Mesendoderm (in vitro differentiated cells): ENCODE measurements at regions not wholly inside any gene's neighbourhood (a gene's known extent, or its start where the extent isn't known, plus 50 kb on each side); places are given as distances from the start of the nearest gene placed in this dataset.

Experiments
- DNase-seq: peaks from one replicate; pipeline ENCODE4 v3.0.0; 2013
- H2AK5ac ChIP-seq: 2 replicates; pipeline ENCODE4 v1.6.1; 2013; ENCODE audit warnings: low read length, inconsistent platforms
- H2BK120ac ChIP-seq: 2 replicates; pipeline ENCODE4 v1.6.1; 2013; ENCODE audit warnings: low read depth, mild to moderate bottlenecking, low read length, moderate library complexity, mixed read lengths
- H2BK15ac ChIP-seq: replicated peaks from 2 replicates; pipeline ENCODE4 v1.6.1; 2013; ENCODE audit warnings: low read depth, mild to moderate bottlenecking, moderate library complexity
- H2BK5ac ChIP-seq: 2 replicates; pipeline ENCODE4 v1.6.1; 2013; ENCODE audit warnings: low read length, inconsistent platforms
- H3K18ac ChIP-seq: 2 replicates; pipeline ENCODE4 v1.6.1; 2013; ENCODE audit warnings: mild to moderate bottlenecking, low read length, mixed read lengths
- H3K23ac ChIP-seq: one replicate; pipeline ENCODE4 v1.6.1; 2013; ENCODE audit warnings: low read length
- H3K27ac ChIP-seq: 2 replicates; pipeline ENCODE4 v1.5.1; 2013; ENCODE audit warnings: low read depth, mild to moderate bottlenecking, inconsistent platforms, low read length, moderate library complexity
- H3K27me3 ChIP-seq: 2 replicates; pipeline ENCODE4 v1.6.1; 2013; ENCODE audit warnings: low read length, control low read depth, mild to moderate bottlenecking, inconsistent platforms; ENCODE audit not compliant: insufficient read depth, poor library complexity
- H3K36me3 ChIP-seq: 2 replicates; pipeline ENCODE4 v1.6.1; 2013; ENCODE audit warnings: low read length, inconsistent platforms; ENCODE audit not compliant: control insufficient read depth, insufficient read depth
- H3K4ac ChIP-seq: one replicate; pipeline ENCODE4 v1.6.1; 2013; ENCODE audit warnings: low read depth, mild to moderate bottlenecking, low read length, moderate library complexity
- H3K4me1 ChIP-seq: 2 replicates; pipeline ENCODE4 v1.6.1; 2013; ENCODE audit warnings: low read depth, low read length, inconsistent platforms; ENCODE audit not compliant: control insufficient read depth
- H3K4me2 ChIP-seq: 2 replicates; pipeline ENCODE4 v1.6.1; 2013; ENCODE audit warnings: low read length
- H3K4me3 ChIP-seq: 2 replicates; pipeline ENCODE4 v1.5.1; 2013; ENCODE audit warnings: mild to moderate bottlenecking, low read length
- H3K56ac ChIP-seq: one replicate; pipeline ENCODE4 v1.6.1; 2013; ENCODE audit warnings: low read length
- H3K79me1 ChIP-seq: 2 replicates; pipeline ENCODE4 v1.6.1; 2013; ENCODE audit warnings: low read length, inconsistent platforms
- H3K79me2 ChIP-seq: 2 replicates; pipeline ENCODE4 v1.6.1; 2013; ENCODE audit warnings: mild to moderate bottlenecking, low read length; ENCODE audit not compliant: control insufficient read depth, insufficient read depth
- H3K9ac ChIP-seq: 2 replicates; pipeline ENCODE4 v1.6.1; 2013; ENCODE audit warnings: low read length, inconsistent platforms
- H4K5ac ChIP-seq: one replicate; pipeline ENCODE4 v1.6.1; 2013; ENCODE audit warnings: low read length
- H4K8ac ChIP-seq: one replicate; pipeline ENCODE4 v1.6.1; 2013; ENCODE audit warnings: low read depth, mild to moderate bottlenecking, control low read depth, low read length, moderate library complexity
- WGBS: extraction: QIAGEN DNeasy Blood & Tissue Kit; methylation state at CpG from one replicate; pipeline ENCODE4 v1.1.7; 2013; ENCODE audit warnings: low lambda C conversion rate, missing lambda C conversion rate; ENCODE audit not compliant: insufficient coverage; ENCODE audit errors: extremely low coverage; 5-methylcytosine and 5-hydroxymethylcytosine counted together

DNA sequence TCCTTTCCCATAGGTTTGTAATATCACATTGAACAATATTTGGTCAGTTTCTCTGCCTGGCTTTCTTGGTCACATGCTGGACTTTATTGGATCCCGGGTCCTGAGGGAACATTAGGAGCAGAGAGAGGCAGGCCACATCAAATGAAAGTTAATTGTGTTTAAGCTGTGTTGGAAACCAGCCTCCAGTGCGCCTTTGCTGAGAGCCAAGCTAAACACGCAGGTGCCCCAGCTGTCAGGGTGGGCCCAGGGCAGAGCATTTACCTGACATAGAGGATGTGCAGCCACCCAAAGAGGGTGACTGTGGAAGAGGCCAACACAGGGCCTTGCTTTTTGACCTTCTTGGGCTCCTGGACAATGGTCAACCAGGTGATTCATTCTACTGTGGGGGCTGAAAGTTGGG is 149.3 kb downstream of the EBLN2 start:
- Histone ChIP-seq H3K4me2 (no peak overlapping the region), H4K8ac (no peak overlapping the region), H3K4ac (no peak overlapping the region), H3K56ac (no peak overlapping the region), H3K27ac (no peak overlapping the region), H2AK5ac (no peak overlapping the region), H3K79me2 (no peaks in the 10 kb centered on the region), H2BK15ac (no peak overlapping the region), H2BK5ac (no peak overlapping the region), H3K9ac (no peak overlapping the region), H4K5ac (no peak overlapping the region), H3K4me1 (no peaks in the 10 kb centered on the region), H3K23ac (no peak overlapping the region), H3K79me1 (no peaks in the 10 kb centered on the region), H3K18ac (no peak overlapping the region), H3K27me3 (no peaks in the 10 kb centered on the region), H3K36me3 (no peaks in the 10 kb centered on the region), H2BK120ac (no peak overlapping the region), H3K4me3 (no peak overlapping the region)
- WGBS, result no CpG with 5 or more reads among the region's 3 CpGs
- no peak for DNase-seq

DNA sequence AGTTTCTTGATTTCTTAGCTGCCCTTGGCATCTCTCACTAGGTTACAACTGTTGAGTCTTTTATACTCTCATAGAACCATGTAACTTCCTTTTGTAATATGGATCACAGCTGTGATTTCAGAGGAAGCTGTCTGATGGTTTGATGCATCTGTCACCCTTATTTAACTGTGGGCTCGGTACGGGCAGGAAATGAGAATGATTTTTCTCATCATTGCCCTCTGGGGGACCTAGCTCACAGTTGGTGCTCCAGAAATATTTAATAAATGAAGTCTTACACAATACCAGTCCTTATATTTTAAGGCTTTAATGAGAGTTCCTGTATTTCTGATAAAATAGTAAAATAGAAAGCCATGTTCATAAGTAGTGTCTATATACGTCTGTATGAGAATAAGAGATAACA is 151.2 kb downstream of the EBLN2 start:
- no peak overlapping the region for H4K5ac ChIP-seq
- no peaks in the 10 kb centered on the region for H3K27me3 ChIP-seq
- no peak overlapping the region for H2AK5ac ChIP-seq
- no peak overlapping the region for H3K56ac ChIP-seq
- no peaks in the 10 kb centered on the region for H3K4me1 ChIP-seq
- H4K8ac ChIP-seq, result no peak overlapping the region
- no peak overlapping the region for H2BK120ac ChIP-seq
- H2BK5ac ChIP-seq, result no peak overlapping the region
- no peaks in the 10 kb centered on the region for H3K36me3 ChIP-seq
- H3K4me2 ChIP-seq, result no peak overlapping the region
- no peak overlapping the region for H3K9ac ChIP-seq
- DNase-seq, result no peak
- no peak overlapping the region for H2BK15ac ChIP-seq
- no peak overlapping the region for H3K4ac ChIP-seq
- H3K23ac ChIP-seq, result no peak overlapping the region
- H3K4me3 ChIP-seq, result no peak overlapping the region
- WGBS, result no CpG with 5 or more reads among the region's 3 CpGs
- no peaks in the 10 kb centered on the region for H3K79me2 ChIP-seq
- no peak overlapping the region for H3K18ac ChIP-seq
- no peak overlapping the region for H3K27ac ChIP-seq
- no peaks in the 10 kb centered on the region for H3K79me1 ChIP-seq

DNA sequence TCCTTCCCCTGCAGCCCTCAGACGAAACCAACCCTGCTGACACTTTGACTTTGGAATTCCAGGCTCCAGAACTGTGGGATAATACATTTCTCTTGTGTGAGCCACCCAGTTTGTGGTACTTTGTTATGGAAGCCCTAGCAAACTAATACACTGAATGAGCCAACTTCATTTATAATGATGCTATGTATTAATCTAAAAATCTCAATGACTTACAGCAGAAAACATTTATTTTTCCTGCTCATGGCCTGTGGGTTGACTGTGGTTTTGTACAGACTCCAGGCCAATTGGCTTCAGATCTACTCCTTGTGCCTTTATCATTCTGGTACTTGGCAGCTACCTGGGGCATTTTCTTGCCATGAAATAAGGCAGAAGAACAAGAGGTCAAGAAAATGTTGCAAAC is 152.4 kb downstream of the EBLN2 start:
- Histone ChIP-seq H3K56ac (no peak overlapping the region), H4K5ac (no peak overlapping the region)
- no CpG with 5 or more reads among the region's 1 CpG for WGBS

DNA sequence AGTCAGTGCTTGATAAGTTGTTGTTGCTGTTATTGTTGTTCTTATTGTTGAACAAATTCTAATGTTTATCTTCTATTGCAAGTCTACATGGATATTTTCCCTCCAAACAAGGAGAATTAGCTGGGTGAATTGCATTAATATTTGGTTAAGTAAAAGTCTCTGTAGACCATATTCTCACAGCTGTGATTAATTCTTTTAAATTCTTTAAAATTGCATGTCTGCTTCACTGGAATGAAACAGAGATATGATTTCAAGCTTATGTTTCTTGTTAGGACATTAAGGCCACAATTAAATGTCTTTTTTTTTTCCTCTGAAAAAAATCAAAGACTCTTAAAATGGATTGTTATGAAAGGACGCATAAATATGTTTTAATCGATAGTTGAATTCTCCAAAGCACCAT is 153.4 kb downstream of the EBLN2 start:
- Histone ChIP-seq H3K27me3 (no peaks in the 10 kb centered on the region), H3K9ac (no peak overlapping the region), H4K5ac (no peak overlapping the region), H3K23ac (no peak overlapping the region), H3K4me2 (no peak overlapping the region), H3K4ac (no peak overlapping the region), H3K56ac (no peak overlapping the region), H3K27ac (no peak overlapping the region), H3K36me3 (no peaks in the 10 kb centered on the region), H3K18ac (no peak overlapping the region), H3K4me1 (no peaks in the 10 kb centered on the region), H2BK15ac (no peak overlapping the region), H3K79me2 (no peaks in the 10 kb centered on the region), H3K79me1 (no peaks in the 10 kb centered on the region), H2BK5ac (no peak overlapping the region), H2AK5ac (no peak overlapping the region), H3K4me3 (no peak overlapping the region), H2BK120ac (no peak overlapping the region), H4K8ac (no peak overlapping the region)
- DNase-seq, result no peak
- WGBS, result no CpG with 5 or more reads among the region's 2 CpGs

More for the DNA sequence above, 152.4 kb downstream of the EBLN2 start:
- Histone ChIP-seq H3K23ac (no peak overlapping the region), H3K27ac (no peak overlapping the region), H3K36me3 (no peaks in the 10 kb centered on the region), H3K4ac (no peak overlapping the region), H3K27me3 (no peaks in the 10 kb centered on the region), H2BK5ac (no peak overlapping the region), H2BK15ac (no peak overlapping the region), H3K4me2 (no peak overlapping the region), H3K79me1 (no peaks in the 10 kb centered on the region), H3K79me2 (no peaks in the 10 kb centered on the region), H3K9ac (no peak overlapping the region), H4K8ac (no peak overlapping the region), H3K18ac (no peak overlapping the region), H2AK5ac (no peak overlapping the region), H3K4me3 (no peak overlapping the region), H3K4me1 (no peaks in the 10 kb centered on the region), H2BK120ac (no peak overlapping the region)
- no peak for DNase-seq

DNA sequence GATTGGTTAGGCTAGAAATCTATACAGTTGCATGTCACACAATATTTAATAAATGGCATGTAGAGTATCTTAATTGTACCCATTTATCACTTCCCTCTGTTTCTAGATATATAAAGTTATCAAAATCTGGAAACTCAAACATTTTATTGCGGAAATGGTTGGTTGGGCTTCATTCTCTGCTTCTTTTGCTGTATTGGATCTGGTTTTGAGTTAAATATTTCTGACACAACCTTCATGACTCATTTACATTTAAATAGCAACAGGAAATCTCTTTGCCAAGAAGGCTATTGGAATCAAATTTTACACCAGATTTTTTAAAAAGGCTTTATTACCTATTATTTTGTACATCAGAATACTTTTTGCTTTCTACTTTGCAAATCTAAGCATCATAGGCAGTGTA is 153.8 kb downstream of the EBLN2 start:
- H3K27ac ChIP-seq, result no peak overlapping the region
- H3K23ac ChIP-seq, result no peak overlapping the region
- no peak overlapping the region for H4K8ac ChIP-seq
- WGBS, result no CpG with 5 or more reads among the region's 1 CpG
- H4K5ac ChIP-seq, result no peak overlapping the region
- H3K79me2 ChIP-seq, result no peaks in the 10 kb centered on the region
- H3K4ac ChIP-seq, result no peak overlapping the region
- H3K56ac ChIP-seq, result no peak overlapping the region
- H3K18ac ChIP-seq, result no peak overlapping the region
- H3K27me3 ChIP-seq, result no peaks in the 10 kb centered on the region
- H2BK120ac ChIP-seq, result no peak overlapping the region
- H3K79me1 ChIP-seq, result no peaks in the 10 kb centered on the region
- H3K4me2 ChIP-seq, result no peak overlapping the region
- no peak overlapping the region for H3K4me3 ChIP-seq
- no peaks in the 10 kb centered on the region for H3K4me1 ChIP-seq
- H2AK5ac ChIP-seq, result no peak overlapping the region
- no peaks in the 10 kb centered on the region for H3K36me3 ChIP-seq
- no peak overlapping the region for H2BK15ac ChIP-seq
- no peak overlapping the region for H3K9ac ChIP-seq
- no peak for DNase-seq
- no peak overlapping the region for H2BK5ac ChIP-seq

DNA sequence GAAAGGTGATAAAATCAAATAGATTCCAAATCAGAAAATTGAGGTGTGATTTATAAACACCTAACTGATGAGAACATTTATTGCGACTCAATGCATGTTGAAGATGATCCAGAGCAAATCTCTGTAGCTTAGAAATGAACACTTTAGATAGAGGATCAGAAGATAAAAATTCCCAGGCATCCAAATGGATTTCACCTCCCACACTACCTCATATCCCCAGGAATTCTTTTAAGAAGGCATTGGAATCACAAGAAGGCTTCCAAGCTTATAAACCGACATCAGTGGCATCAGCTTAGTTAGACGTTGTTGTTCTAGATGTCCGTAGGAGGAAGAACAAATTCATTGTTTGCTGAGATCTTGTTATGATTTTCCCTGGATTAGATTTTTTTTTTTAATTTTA is 154.4 kb downstream of the EBLN2 start:
- H3K79me1 ChIP-seq, result no peaks in the 10 kb centered on the region
- no peak overlapping the region for H3K18ac ChIP-seq
- no CpG with 5 or more reads among the region's 4 CpGs for WGBS
- H2BK5ac ChIP-seq, result no peak overlapping the region
- no peak overlapping the region for H4K8ac ChIP-seq
- no peak overlapping the region for H3K9ac ChIP-seq
- H3K79me2 ChIP-seq, result no peaks in the 10 kb centered on the region
- H3K4me3 ChIP-seq, result no peak overlapping the region
- H3K36me3 ChIP-seq, result no peaks in the 10 kb centered on the region
- no peak overlapping the region for H3K27ac ChIP-seq
- no peak overlapping the region for H3K23ac ChIP-seq
- H2BK120ac ChIP-seq, result no peak overlapping the region
- DNase-seq, result no peak
- H3K27me3 ChIP-seq, result no peaks in the 10 kb centered on the region
- no peak overlapping the region for H2BK15ac ChIP-seq
- no peaks in the 10 kb centered on the region for H3K4me1 ChIP-seq
- no peak overlapping the region for H2AK5ac ChIP-seq
- H3K4me2 ChIP-seq, result no peak overlapping the region
- H3K4ac ChIP-seq, result no peak overlapping the region
- no peak overlapping the region for H3K56ac ChIP-seq
- H4K5ac ChIP-seq, result no peak overlapping the region
